GM21717 (cell line): ENCODE measurements at regions not wholly inside any gene's neighbourhood (a gene's known extent, or its start where the extent isn't known, plus 50 kb on each side); places are given as distances from the start of the nearest gene placed in this dataset.

ENCODE experiments used
- ATAC-seq: cut with Tn5 transposase; IDR thresholded peaks from one replicate; pipeline ENCODE4 v1.9.1; 2021; ENCODE audit warnings: mild to moderate bottlenecking, moderate library complexity; ENCODE audit not compliant: unreplicated experiment

DNA sequence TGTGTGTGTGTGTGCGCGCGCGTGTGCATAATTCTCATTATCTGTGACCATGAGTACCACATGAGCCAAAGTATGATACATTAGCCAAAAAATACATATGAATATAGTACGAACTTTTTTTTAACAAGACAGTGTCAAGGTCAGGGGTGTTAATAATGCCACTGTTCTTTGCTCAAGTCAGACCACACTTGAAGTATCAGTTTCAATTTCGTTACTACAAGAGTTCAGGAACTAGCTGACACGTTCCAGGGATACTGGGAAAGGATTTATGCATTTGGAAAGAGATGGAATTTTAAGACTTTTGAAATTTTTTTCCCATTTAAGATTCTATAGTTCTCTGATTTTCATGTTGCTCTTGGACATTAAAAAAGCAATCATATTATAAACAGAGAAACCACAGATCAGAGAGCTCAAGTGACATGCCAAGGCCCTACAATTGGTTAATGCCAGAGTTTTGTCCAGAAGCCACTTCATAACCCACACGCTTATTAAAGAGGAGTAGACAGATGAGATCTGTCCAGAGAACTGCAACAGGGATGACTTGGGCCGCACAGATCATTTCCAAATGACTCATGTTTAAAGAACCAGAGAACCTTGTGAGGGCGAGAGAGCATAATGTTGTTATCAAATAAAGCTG, 718.8 kb upstream of the SGCG start:
- ATAC-seq, result no peak

DNA sequence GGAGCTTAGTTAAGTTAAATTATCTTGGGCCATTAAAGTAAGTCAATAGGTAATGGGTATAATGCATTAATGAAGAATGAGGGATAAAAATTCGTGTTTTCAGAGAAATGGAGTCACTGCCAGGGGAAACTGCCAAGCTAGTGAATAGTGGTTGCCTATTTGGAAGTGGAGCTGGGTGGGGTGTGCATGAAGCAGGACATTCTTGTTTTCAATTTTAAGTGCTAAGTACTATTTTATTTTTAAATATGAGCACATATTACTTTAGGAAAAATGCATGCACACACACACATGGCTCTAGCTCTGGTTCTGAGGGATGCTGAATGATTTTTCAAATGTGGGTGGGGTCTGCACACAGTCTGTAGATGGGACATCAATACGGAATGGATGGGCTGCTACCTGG, 717.7 kb upstream of the SGCG start:
- ATAC-seq, result no peak

DNA sequence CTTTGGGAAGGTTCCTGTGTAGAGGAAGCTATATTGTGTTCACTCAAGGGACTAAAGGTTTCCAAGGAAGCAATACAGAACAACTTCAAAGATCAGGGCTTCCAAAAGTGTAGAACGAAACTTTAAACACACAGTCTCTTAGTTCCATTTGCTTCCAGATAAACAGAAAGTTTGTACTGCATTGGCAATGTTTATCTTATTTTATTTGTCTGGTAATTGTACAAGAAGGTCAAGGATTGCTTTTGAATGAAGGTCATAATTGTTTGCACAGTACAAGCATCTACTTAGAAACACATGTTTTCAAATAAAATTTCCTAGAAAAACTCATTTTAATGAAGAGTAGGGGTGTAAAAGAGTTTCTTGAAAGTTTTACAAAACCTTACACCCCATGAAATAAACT, 712.7 kb upstream of the SGCG start:
- no peak for ATAC-seq

DNA sequence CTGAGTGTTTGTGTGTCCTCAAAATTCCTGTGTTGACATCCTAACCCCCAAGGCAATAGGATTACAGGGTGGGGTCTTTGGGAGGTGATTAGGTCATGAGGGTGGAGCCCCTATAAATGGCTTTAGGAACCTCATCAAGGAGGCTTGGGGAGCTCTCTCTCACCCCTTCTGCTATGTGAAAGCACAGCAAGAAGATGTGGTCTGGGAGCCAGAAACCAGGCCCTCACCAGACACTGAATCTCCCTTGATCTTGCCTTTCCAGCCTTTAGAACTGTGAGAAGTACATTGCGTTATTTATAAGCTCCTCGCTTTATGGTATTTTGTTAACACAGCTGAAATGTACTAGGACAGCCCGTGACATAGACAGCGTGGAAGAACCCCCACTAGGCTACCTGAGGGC, 712.0 kb upstream of the SGCG start:
- no peak for ATAC-seq

DNA sequence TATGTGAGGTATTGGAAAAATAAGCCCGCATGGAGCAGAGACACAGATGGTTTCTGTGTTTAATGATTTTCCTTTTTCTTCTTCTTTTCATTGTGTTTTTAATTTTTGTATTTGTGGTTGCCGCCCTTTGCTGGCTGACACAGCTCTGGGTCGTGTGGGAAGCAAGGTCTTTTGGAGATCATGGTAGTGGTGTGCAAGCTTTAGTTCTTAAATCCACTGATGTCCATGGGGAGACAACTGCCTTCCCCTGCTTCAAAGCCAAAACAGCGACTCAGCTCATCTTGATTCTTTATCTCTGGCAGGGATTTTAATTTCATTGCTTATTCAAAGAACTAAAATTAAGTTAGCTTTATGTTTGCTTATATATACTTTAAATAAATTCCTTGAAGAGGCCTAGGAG, 711.3 kb upstream of the SGCG start:
- ATAC-seq, result no peak

DNA sequence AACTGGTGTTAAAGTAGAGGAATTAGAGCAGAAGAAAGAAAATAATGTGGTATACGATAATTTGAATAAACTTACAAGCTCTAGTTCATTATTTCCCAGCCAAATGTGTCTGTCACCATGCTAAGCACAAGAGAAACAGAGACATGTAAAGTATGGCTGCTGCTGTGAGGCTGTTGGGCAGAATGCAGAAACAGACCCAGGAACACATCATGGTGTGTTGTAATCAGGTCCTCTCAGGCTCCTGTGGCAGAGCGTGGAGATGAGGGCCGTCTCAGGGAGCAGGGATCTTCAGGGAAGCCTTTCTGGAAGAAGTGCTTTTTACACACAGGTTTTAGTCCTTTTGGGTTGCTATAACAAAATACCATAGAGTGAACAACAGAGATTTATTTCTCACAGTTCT, 710.7 kb upstream of the SGCG start:
- ATAC-seq, result no peak

DNA sequence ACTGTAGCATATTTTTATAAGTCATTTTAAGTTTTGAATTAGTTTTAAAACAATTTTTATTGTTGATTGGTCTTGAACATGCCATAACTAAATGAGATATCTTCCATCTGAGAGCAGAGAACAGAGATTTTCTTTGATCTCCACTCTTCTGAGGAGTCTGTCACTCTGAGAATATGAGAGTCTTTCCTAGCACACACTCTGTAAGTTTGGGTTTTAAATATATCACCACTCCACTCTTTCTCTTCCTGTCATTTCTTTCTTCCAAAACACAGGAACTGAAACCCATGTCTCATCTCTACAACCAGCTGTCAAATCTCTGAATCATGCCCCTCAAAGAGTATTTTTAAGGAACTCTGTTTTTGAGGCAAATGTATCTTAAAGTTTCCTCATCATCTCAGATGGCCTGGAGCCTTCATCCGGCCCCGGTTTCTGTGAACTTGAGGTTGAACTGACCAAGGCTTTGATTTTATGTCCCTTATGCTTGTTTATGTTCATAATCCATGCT, 698.2 kb upstream of the SGCG start:
- ATAC-seq, result no peak

DNA sequence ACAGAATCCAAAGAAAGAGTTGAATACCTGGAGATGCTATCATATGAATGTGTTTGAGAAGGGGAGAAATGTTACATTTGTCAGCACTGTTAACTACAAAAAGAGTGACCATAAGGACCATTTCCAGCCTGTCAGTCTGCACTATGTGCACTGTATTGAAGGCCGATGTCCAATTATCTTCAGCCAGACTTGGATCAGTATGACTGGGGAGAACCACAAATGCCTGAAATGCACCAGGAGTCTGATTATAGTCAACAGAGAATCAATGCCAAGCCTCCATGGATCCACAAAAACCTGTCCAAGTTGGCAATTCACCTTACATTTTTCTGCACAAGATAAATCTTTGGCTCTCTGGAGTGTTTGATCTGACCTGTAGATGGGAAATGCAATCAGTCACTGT, 697.5 kb upstream of the SGCG start:
- ATAC-seq, result no peak

DNA sequence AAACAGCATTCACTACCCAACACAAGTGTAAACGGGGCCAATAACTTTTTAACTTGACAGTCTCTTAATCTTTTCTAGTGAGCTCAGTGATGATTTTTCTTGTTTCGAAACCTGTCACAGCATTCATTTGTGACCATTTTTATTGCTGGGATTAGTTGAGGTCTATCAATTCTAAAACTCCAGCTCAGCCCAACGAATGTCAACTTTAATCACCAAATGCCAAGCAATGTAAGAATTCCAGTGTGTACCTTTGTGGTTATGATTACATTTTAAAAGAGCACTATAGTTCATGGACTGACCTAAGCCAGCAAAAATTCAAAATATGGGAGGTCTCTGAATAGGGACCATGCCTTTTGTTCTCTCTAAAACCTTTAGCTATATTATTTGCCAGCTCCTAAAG, 694.3 kb upstream of the SGCG start:
- ATAC-seq, result no peak

DNA sequence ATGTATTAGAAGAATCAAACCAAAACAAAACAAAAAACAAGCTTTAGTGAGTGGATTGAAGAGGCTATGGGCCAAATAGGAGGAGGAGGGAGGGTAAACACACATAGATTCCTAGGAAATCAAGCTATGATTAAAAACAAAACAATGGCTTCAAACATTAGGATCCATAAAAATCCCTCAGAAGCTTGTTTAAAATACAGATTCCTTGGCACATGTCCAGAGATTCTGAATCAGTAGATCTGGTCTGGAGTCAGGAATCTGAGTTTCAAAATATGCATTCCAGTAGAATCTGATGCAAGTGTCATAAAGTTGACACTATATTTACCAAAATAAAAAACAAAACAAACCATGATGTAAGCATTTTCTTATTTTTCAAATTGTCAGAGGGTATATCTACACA, 692.8 kb upstream of the SGCG start:
- ATAC-seq, result no peak

DNA sequence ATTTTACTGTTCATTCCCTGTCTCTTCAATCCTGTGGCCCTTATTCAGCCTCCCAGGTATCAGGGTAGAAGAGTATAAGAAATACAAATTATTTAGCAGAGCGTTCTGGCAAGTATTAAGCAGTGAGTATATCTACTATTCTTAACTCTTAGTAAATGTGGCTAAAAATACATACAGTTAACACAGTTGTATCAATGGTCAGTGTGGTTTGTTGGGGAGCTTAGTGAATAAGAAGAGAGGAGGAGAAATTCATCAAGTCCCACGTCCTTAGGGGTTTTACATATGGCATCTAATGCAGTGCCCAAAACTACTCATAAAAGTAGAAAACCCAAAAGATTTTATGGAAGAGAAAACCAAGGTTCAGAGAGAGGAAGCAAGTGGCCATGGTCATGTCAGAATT, 691.0 kb upstream of the SGCG start:
- no peak for ATAC-seq

DNA sequence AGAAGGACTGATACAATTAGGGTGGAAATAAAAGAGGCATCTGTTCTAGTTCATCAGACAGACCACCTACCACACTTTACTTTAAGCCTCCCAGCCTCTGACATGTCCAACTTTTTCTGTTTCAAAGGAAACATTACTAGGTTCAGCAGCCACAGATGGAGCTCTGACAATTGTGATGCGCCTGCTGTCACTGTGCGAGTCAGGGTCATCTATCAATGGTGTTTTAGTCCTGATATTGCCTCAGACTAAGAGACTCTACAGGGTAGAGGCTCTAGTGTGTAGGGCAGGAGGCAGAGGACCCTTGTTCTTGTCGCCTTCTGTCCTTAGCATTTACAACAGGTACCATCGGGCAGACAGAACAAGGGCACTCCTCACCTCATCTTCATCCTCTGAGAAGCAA, 685.0 kb upstream of the SGCG start:
- ATAC-seq, result no peak

DNA sequence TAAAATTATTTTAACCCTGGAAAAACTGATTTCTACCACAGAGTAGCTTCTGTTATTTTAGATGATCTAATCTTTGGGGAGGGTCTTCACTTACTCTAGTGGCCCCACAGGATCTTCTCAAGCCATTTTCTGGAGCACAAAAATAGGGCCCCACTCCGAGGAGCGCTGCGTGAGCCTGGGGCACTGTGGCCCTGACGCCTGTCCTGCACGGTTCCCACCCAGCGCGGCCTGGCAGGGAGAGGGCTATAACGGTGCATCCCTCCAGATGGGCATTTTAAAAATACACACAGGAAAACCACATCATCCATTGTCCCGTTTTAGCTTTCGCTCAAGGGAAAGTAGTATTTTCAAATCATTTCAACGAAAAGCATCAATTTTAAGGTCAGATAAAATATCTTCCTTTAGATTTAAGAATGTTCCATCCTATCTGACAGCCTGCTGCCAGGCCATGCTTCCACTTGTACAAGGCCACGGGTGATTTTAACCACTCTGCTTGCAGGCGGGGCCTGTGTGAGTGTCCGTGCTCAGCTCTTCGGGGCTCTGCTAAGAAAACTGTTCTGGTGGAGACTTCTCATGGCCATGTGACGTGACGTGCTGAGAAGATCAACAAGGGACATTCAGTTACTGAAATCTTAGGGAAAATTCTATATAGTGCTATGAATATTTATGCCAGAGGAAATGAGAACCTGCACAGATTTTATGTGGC, 683.8 kb upstream of the SGCG start:
- ATAC-seq, result no peak

DNA sequence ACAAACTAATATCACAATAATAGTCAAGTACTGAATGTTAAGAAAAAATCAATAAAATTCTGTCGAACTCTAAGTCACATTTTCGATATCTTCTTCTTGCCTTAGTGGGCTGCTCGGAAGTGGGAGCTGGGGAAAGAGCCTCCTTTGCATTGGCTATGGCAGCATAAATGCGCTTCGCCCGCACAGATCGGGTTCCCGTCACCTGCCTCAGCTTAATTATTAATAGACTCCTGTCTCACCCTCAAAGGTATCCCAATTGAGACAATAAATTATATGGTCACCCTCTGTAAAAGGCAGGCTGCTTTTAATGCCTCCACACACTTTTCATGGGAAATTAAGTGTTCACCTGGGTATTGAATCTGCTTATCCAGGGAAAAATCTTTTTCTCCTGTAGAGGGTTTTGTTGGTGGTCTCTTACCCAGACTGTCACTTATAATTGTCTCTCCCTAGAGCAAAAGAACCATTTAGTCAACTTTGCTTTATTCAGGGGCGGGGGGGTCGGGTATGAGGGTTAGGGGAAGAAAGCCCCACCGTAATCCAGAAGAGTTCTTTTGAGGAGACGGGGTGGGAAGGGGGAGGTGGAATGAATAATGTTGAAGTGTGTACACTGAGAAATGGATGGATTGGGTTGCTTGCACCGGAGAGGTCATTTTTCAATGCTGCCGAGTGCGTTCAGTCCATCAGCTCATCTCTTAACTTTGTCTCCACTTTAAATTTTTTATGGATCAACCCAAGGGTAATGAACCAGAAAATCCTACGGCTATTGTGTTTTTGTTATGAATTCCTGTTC, 682.6 kb upstream of the SGCG start:
- ATAC-seq, result no peak

DNA sequence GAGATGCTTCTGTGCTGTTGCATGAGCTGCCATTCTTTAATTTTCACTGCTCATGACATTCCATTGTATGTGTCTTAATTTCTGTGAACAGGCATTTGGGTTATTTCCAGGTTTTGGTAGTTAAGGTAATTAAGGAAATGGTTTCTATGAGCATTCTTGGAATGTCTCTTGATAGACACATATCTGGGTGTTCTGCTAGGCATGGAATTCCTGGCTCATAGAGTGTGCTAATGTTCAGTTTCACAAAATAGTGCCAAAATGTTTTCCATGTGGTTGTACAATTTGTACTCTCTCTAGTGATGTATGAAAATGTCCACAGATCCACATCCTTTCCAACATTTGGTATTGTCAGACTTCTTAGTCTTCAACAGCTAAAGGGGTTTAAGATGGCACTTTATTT, 680.9 kb upstream of the SGCG start:
- no peak for ATAC-seq

DNA sequence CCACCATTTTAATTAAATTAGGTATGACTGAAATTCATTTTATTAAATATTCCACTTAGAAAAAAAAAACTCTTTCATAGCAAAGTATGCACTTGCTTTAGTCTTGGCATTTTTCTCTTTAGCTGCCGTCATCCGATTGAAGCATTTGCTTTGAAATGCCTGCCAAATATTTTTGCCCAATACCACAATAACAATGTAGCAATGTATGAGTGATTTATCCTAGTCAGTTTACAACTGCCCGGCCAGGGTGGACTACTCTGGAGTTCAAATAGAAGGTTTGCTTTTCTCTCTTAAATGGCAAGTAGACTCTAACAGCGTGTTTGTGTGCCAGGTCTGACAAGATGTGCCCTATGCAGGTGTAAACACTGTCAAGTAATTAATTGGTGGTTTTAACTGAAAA, 675.3 kb upstream of the SGCG start:
- ATAC-seq, result no peak

DNA sequence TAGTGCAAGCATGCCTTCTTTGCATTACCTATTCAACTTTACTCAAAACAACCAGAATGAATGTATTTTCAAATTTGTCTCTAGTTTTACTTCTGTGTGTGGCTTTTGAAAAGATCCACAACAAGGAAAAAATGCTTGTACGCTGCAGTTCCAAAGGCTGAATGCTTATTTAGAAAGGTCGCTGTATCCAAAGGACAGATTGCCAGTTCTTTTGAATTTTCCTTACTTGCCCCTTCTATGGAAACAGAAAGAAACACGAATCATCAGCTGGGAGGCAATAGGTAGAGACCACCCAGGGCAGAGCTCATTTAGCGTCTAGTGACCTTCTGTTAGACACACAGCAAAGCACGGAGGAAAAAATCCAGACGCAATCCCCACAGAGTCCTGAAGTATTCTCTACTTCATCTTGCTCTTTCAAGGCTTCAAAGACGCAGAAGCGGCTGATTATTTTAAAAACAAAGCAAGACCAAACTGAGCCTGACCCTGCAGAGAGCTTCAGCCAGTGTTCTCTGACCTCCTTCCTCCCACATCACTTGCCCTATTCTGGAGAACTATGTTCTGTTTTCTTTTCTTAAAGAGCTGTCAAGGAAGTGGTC, 674.6 kb upstream of the SGCG start:
- no peak for ATAC-seq

DNA sequence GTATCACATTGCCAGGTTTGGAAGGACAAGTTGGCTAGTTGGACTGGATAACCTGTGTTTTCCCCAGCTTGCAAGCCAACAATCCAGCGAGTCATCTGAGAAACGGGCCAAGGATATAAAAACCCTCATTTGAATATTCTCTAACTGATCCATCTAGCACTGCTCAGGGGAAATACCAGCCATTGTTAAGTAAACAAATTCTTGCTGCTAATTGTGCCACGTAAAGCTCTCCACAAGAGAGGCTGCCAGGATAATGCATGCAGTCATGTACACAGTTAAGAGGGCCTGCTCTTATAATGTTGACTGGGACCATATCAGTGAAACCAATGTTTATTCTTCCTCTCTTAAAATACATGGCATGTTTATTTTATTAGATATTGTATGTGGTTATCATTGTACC, 663.2 kb upstream of the SGCG start:
- no peak for ATAC-seq

DNA sequence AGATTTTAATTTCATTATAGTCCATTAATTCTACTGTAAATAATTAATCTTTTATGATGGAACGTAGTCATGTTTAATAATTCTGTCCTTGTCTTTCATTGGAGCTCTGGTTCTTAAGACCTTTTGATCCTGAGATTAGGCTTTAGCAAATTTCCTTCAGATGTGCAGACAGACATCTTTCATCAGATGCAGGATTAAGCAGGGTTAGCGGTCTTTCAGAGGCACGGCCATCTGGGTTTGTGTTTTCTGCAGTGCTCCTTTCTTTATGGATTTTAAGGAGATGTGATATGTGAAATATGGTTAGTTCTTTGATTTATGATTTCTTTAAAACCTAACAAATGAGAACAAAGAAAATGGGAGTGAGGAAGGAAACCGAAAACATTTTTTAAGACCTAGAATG, 643.9 kb upstream of the SGCG start:
- no peak for ATAC-seq

DNA sequence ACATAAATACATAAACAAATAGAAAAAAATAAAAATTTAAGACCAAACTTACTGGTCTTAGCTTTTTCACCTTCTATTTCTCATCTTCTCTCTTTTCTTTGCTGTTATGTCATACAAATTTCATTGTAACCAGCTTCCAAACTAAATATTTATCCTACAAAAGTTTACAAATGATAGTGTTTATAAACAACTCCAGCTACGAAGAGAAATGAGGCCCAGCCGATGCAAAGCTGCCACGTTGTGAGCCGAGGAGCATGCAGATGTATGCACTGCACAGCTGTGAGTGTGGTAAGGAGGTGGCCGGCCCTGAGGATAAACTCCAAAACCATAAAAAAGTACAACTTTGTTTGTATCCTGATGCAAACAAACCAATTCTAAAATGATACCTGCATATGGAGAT, 642.4 kb upstream of the SGCG start:
- no peak for ATAC-seq

DNA sequence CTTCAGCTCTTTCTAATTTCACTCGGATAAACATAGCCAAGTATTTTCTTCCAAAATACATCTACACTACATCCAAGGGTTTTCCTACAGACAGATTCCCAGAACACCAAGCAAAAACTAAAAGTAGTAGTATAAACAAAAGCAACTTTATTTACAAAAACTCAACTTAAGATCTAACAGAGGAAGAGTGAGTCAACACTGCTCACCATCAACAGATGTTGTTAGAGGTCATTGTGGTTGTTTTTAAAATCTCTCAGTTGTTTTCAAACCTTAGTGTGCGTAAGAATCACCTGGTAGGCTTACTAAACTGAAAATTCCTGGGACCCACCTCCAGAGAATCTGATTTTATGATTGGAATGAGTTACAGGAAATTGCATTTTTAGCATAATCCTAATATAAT, 631.7 kb upstream of the SGCG start:
- ATAC-seq, result no peak

DNA sequence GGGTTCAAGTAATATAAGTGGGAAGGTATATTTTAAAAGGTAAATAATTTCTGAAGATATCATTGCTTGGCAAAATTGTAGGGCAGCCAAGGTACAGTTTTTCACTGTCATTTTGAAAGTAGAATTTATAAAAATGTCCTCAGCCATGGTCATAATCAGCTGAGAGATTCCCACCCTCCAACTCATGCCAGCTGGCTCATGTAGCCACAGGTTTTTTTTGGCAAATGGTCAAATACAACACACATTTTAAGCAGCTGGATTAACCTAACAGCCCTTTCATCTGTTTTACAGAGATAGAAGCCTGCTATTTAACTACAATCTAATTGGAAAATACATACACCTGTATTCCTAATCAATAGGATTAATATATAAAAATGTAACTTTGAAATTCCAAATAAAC, 619.2 kb upstream of the SGCG start:
- ATAC-seq, result no peak
